Vagina (tissue), 2 donors: ENCODE measurements at regions not wholly inside any gene's neighbourhood (a gene's known extent, or its start where the extent isn't known, plus 50 kb on each side); places are given as distances from the start of the nearest gene placed in this dataset.

ENCODE experiments used
- POLR2A ChIP-seq, 2 donors: fragments of 450-650 bp; IDR thresholded peaks; one replicate each; pipeline ENCODE4 v1.6.1; 2017; ENCODE audit warnings: antibody characterized with exemption in 2 of 2, mild to moderate bottlenecking in 2 of 2, moderate library complexity in 2 of 2
- POLR2AphosphoS5 ChIP-seq, 2 donors: sonication (generic); formaldehyde crosslinking; IDR thresholded peaks; one replicate each; pipeline ENCODE4 v1.9.0; 2017; ENCODE audit warnings: antibody characterized with exemption in 2 of 2, mild to moderate bottlenecking in 2 of 2, low read depth in 1 of 2; ENCODE audit not compliant: insufficient read depth in 1 of 2
- TF ChIP-seq, protein P1 (sequence below), 3 experiments: fragments of 450-650 bp in 2 of 3; fragments of 200-600 bp in 1 of 3; sonication (generic) in 1 of 3; IDR thresholded peaks; one replicate each; pipeline ENCODE4 v1.5.1; 2017 to 2019; ENCODE audit warnings: antibody characterized with exemption in 3 of 3, mild to moderate bottlenecking in 2 of 3, moderate library complexity in 2 of 3

DNA sequence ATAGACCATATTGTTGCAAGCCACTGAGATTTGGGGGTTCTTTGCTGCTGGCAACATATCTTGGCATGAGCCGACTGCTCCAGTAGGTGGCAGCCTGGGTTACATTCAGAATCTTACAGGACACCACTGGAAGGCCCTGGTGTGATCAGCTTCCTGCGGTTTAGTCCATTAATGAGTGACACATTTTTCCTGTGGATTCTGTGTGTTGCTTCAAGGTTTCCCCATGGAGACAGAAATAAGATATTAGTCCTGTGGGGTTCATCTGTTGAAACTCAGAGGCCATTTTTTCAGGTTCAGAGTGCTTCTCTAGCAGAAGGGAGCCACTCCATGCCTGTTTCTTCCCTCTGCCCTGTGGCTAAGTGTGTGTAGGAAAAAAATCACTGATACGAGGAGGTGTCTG, 116.2 kb downstream of the MFSD1 start:
- TF ChIP-seq, protein P1, sequence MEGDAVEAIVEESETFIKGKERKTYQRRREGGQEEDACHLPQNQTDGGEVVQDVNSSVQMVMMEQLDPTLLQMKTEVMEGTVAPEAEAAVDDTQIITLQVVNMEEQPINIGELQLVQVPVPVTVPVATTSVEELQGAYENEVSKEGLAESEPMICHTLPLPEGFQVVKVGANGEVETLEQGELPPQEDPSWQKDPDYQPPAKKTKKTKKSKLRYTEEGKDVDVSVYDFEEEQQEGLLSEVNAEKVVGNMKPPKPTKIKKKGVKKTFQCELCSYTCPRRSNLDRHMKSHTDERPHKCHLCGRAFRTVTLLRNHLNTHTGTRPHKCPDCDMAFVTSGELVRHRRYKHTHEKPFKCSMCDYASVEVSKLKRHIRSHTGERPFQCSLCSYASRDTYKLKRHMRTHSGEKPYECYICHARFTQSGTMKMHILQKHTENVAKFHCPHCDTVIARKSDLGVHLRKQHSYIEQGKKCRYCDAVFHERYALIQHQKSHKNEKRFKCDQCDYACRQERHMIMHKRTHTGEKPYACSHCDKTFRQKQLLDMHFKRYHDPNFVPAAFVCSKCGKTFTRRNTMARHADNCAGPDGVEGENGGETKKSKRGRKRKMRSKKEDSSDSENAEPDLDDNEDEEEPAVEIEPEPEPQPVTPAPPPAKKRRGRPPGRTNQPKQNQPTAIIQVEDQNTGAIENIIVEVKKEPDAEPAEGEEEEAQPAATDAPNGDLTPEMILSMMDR (IDR thresholded peaks at IDR 0.05), result no peak
- TF ChIP-seq POLR2A (IDR thresholded peaks at IDR 0.05) (no peak), POLR2AphosphoS5 (IDR thresholded peaks at IDR 0.05; ENCODE audit: insufficient read depth in 1 of 2, low read depth in 1 of 2) (no peak)
